Erythroblast (primary cell): ENCODE measurements at regions not wholly inside any gene's neighbourhood (a gene's known extent, or its start where the extent isn't known, plus 50 kb on each side); places are given as distances from the start of the nearest gene placed in this dataset.

Source experiments
- GATA1 ChIP-seq: IDR thresholded peaks from 2 replicates; pipeline ENCODE4 v1.6.1; 2011; ENCODE audit warnings: low read depth, mild to moderate bottlenecking, control low read depth, low read length, moderate library complexity
- POLR2A ChIP-seq: IDR thresholded peaks from 2 replicates; pipeline ENCODE4 v1.6.1; 2011; ENCODE audit warnings: mild to moderate bottlenecking, low read length

GRCh38 chr6:21969192-21969591, 327.6 kb downstream of the PRL start:
- TF ChIP-seq POLR2A (no peak), GATA1 (no peak)
